Bronchial epithelial cell (primary cell): ENCODE measurements at regions not wholly inside any gene's neighbourhood (a gene's known extent, or its start where the extent isn't known, plus 50 kb on each side); places are given as distances from the start of the nearest gene placed in this dataset.

Source experiments
- DNase-seq: peaks from one replicate; pipeline ENCODE4 v3.0.0-alpha.2; 2010; ENCODE audit warnings: low read depth
- FAIRE-seq: peaks from 2 replicates; lab custom pipeline; 2011; peaks lifted over from hg19 to GRCh38; lab: Jason Lieb, UNC
- H3K27me3 ChIP-seq: 2 replicates; pipeline ENCODE4 v1.5.1; 2011; ENCODE audit warnings: low read length; ENCODE audit not compliant: control insufficient read depth, insufficient read depth
- H3K36me3 ChIP-seq: 2 replicates; pipeline ENCODE4 v1.5.1; 2011; ENCODE audit warnings: low read length; ENCODE audit not compliant: control insufficient read depth, insufficient read depth
- H3K4me3 ChIP-seq: 2 replicates; pipeline ENCODE4 v1.5.1; 2011; ENCODE audit warnings: mild to moderate bottlenecking, low read depth, low read length, control low read depth
- CTCF ChIP-seq: IDR thresholded peaks from 2 replicates; pipeline ENCODE4 v1.5.1; 2011; ENCODE audit warnings: mild to moderate bottlenecking, moderate library complexity, low read length, control low read depth, inconsistent platforms; ENCODE audit not compliant: insufficient read depth, severe bottlenecking

- no peaks in the 10 kb centered on the region for H3K27me3 ChIP-seq
- no peak for FAIRE-seq
- H3K4me3 ChIP-seq, result no peak overlapping the region
- H3K36me3 ChIP-seq, result no peaks in the 10 kb centered on the region
- DNase-seq, result no peak
- TF ChIP-seq CTCF, result no peak
Observed at GRCh38 chr5:6193310-6193709, 185.0 kb downstream of the MED10 start.

- no peaks in the 10 kb centered on the region for H3K36me3 ChIP-seq
- FAIRE-seq, result no peak
Observed at GRCh38 chr5:6190838-6191237, 187.5 kb downstream of the MED10 start.

GRCh38 chr5:6188976-6189375 is 189.4 kb downstream of the MED10 start:
- FAIRE-seq (no peak), DNase-seq (no peak)

More at GRCh38 chr5:6190838-6191237, 187.5 kb downstream of the MED10 start:
- TF ChIP-seq CTCF, result no peak
- H3K27me3 ChIP-seq, result no peaks in the 10 kb centered on the region
- H3K4me3 ChIP-seq, result no peak overlapping the region
- no peak for DNase-seq

GRCh38 chr5:6188344-6188743 is 190.0 kb downstream of the MED10 start:
- Histone ChIP-seq H3K27me3 (no peaks in the 10 kb centered on the region), H3K4me3 (no peak overlapping the region), H3K36me3 (no peaks in the 10 kb centered on the region)
- FAIRE-seq, result no peak
- TF ChIP-seq CTCF, result no peak
- no peak for DNase-seq

More at GRCh38 chr5:6188976-6189375, 189.4 kb downstream of the MED10 start:
- no peak for TF ChIP-seq CTCF
- Histone ChIP-seq H3K27me3 (no peaks in the 10 kb centered on the region), H3K36me3 (no peaks in the 10 kb centered on the region), H3K4me3 (no peak overlapping the region)

- no peak overlapping the region for H3K4me3 ChIP-seq
- no peaks in the 10 kb centered on the region for H3K36me3 ChIP-seq
- no peak for DNase-seq
- no peak for FAIRE-seq
- H3K27me3 ChIP-seq, result no peaks in the 10 kb centered on the region
- TF ChIP-seq CTCF, result no peak
Observed at GRCh38 chr5:6187501-6187900, 190.8 kb downstream of the MED10 start.

- FAIRE-seq (peak; percentile 36), DNase-seq (no peak)
- H3K4me3 ChIP-seq, result no peak overlapping the region
- H3K36me3 ChIP-seq, result no peaks in the 10 kb centered on the region
- peaks cover 1% of the 10 kb centered on the region for H3K27me3 ChIP-seq
- TF ChIP-seq CTCF, result no peak
Observed at GRCh38 chr5:6185574-6185973, 192.8 kb downstream of the MED10 start.
